Right lobe of liver (tissue), 6 donors: ENCODE measurements at regions not wholly inside any gene's neighbourhood (a gene's known extent, or its start where the extent isn't known, plus 50 kb on each side); places are given as distances from the start of the nearest gene placed in this dataset.

Source experiments
- ATAC-seq, 4 donors: fragments of 200-7000 bp; cut with Tn5 transposase; one replicate each; pipeline ENCODE4 v1.9.1; 2020; ENCODE audit warnings: mild to moderate bottlenecking in 4 of 4, moderate library complexity in 4 of 4
- DNase-seq, 3 donors: peaks; one replicate each; pipeline ENCODE4 v3.0.0-alpha.2; 2020
- H3K27ac ChIP-seq, 3 donors: fragments of 200-600 bp; one replicate each; pipeline ENCODE4 v1.8.0; 2022
- H3K27me3 ChIP-seq, 2 donors: fragments of 200-600 bp; one replicate each; pipeline ENCODE4 v1.8.0; 2022
- H3K36me3 ChIP-seq, 4 donors: fragments of 200-600 bp; sonication (generic) in 1 of 4; one replicate each; pipeline versions ENCODE4 v1.5.1 to v1.8.0; 2017 to 2022; ENCODE audit warnings: control low read depth in 1 of 4
- H3K4me1 ChIP-seq, 4 donors: fragments of 200-600 bp; sonication (generic) in 1 of 4; one replicate each; pipeline versions ENCODE4 v1.5.1 to v1.8.0; 2017 to 2022; ENCODE audit warnings: control low read depth in 1 of 4
- H3K4me3 ChIP-seq, 3 donors: fragments of 200-600 bp; one replicate each; pipeline ENCODE4 v1.8.0; 2022
- H3K9me3 ChIP-seq, 4 donors: fragments of 200-600 bp; sonication (generic) in 1 of 4; one replicate each; pipeline versions ENCODE4 v1.5.1 to v1.8.0; 2017 to 2022; ENCODE audit warnings: control low read depth in 1 of 4
- CTCF ChIP-seq, 4 donors: fragments of 200-600 bp in 3 of 4; fragments of 450-650 bp in 1 of 4; IDR thresholded peaks; one replicate each; pipeline versions ENCODE4 v1.5.1 to v1.8.0; 2016 to 2022; ENCODE audit warnings: antibody characterized with exemption in 4 of 4, mild to moderate bottlenecking in 2 of 4
- POLR2A ChIP-seq: fragments of 450-650 bp; IDR thresholded peaks from one replicate; pipeline ENCODE4 v1.6.1; 2017; ENCODE audit warnings: antibody characterized with exemption, mild to moderate bottlenecking
- WGBS: methylation state at CpG from one replicate; pipeline ENCODE4 v1.1.6; 2018; ENCODE audit warnings: low coverage, low lambda C conversion rate; ENCODE audit not compliant: insufficient coverage; ENCODE audit errors: missing lambda C conversion rate; 5-methylcytosine and 5-hydroxymethylcytosine counted together
- intact Hi-C, 2 donors: fragments of 100-400 bp; cut with DNase I; formaldehyde crosslinking; loops; one replicate each; pipeline versions ENCODE4 v1.11.2 to v1.14.1; 2022
- donor health status: DM: no; HTN: yes; CAD: no.
- donor health status: DM: no; HTN: no; CAD: no.
- donor health status: DM: no; HTN: no; CAD: no.
- donor health status: DM: no; HTN: yes; CAD: no.
- donor health status: DM: no; HTN: yes; CAD: no.

GRCh38 chr5:26761045-26761444 lies 277.3 kb downstream of the CDH9 start:
- Histone ChIP-seq H3K4me1 (no peaks in the 10 kb centered on the region), H3K27ac (no peak overlapping the region), H3K27me3 (no peaks in the 10 kb centered on the region), H3K36me3 (no peaks in the 10 kb centered on the region), H3K9me3 (no peaks in the 10 kb centered on the region), H3K4me3 (no peak overlapping the region)
- ATAC-seq (no peak), DNase-seq (no peak)
- intact Hi-C loops, result no loop called here
- 71% methylated on average over 7 of the region's 7 CpGs for WGBS
- TF ChIP-seq CTCF (IDR thresholded peaks at IDR 0.05) (no peak), POLR2A (no peak)

- 30% methylated on average over 2 of the region's 2 CpGs for WGBS
- ATAC-seq (no peak), DNase-seq (no peak)
- no peaks in the 10 kb centered on the region for H3K36me3 ChIP-seq
- no peaks in the 10 kb centered on the region for H3K27me3 ChIP-seq
- H3K27ac ChIP-seq, result no peak overlapping the region
- no peak overlapping the region for H3K4me3 ChIP-seq
- TF ChIP-seq POLR2A (no peak), CTCF (IDR thresholded peaks at IDR 0.05) (no peak)
- intact Hi-C loops, result no loop called here
- H3K4me1 ChIP-seq, result no peaks in the 10 kb centered on the region
- H3K9me3 ChIP-seq, result no peaks in the 10 kb centered on the region
These were observed 280.4 kb downstream of the CDH9 start for GRCh38 chr5:26757941-26758340.

GRCh38 chr5:26749829-26750228 lies 288.6 kb downstream of the CDH9 start:
- intact Hi-C loops, result no loop called here
- WGBS, result 11% methylated on average over 1 of the region's 1 CpG
- H3K4me1 ChIP-seq, result no peaks in the 10 kb centered on the region
- no peak overlapping the region for H3K27ac ChIP-seq
- DNase-seq (no peak), ATAC-seq (no peak)
- H3K36me3 ChIP-seq, result no peaks in the 10 kb centered on the region
- no peaks in the 10 kb centered on the region for H3K9me3 ChIP-seq
- no peak overlapping the region for H3K4me3 ChIP-seq
- TF ChIP-seq CTCF (IDR thresholded peaks at IDR 0.05), result no peak
- TF ChIP-seq POLR2A, result no peak
- no peaks in the 10 kb centered on the region for H3K27me3 ChIP-seq

- no peaks in the 10 kb centered on the region for H3K36me3 ChIP-seq
- no peaks in the 10 kb centered on the region for H3K9me3 ChIP-seq
- ATAC-seq, result no peak
- no peaks in the 10 kb centered on the region for H3K27me3 ChIP-seq
- intact Hi-C loops, result no loop called here
- no peak overlapping the region for H3K4me3 ChIP-seq
- no peaks in the 10 kb centered on the region for H3K4me1 ChIP-seq
- H3K27ac ChIP-seq, result no peak overlapping the region
- TF ChIP-seq POLR2A (no peak), CTCF (IDR thresholded peaks at IDR 0.05) (no peak)
- DNase-seq, result no peak
These were observed 298.2 kb downstream of the CDH9 start for GRCh38 chr5:26740182-26740581.
